Ovary (tissue), 7 donors: ENCODE measurements at regions not wholly inside any gene's neighbourhood (a gene's known extent, or its start where the extent isn't known, plus 50 kb on each side); places are given as distances from the start of the nearest gene placed in this dataset.

Experiments used
- DNase-seq, 5 donors: peaks; one replicate each; pipeline ENCODE4 v3.0.0-alpha.2; 2019 to 2020
- H3K27ac ChIP-seq, 2 donors: fragments of 200-600 bp; one replicate each; pipeline versions ENCODE4 v1.5.1 to v1.8.0; 2019 to 2022
- H3K27me3 ChIP-seq: fragments of 200-600 bp; one replicate; pipeline ENCODE4 v1.8.0; 2022
- H3K36me3 ChIP-seq: fragments of 200-600 bp; sonication (generic); one replicate; pipeline ENCODE4 v1.5.1; 2019
- H3K4me1 ChIP-seq: one replicate; pipeline ENCODE4 v1.8.1; 2013; ENCODE audit warnings: mild to moderate bottlenecking, moderate library complexity; ENCODE audit not compliant: insufficient read depth
- H3K4me3 ChIP-seq: fragments of 200-600 bp; sonication (generic); one replicate; pipeline ENCODE4 v1.5.1; 2017
- H3K9me3 ChIP-seq, 2 donors: fragments of 200-600 bp in 1 of 2; sonication (generic) in 1 of 2; one replicate each; pipeline versions ENCODE4 v1.5.1 to v1.8.1; 2013 to 2019; ENCODE audit warnings: mild to moderate bottlenecking in 1 of 2, moderate library complexity in 1 of 2
- CTCF ChIP-seq, 3 donors: fragments of 450-650 bp in 2 of 3; fragments of 200-600 bp in 1 of 3; IDR thresholded peaks; one replicate each; pipeline versions ENCODE4 v1.5.1 to v1.8.0; 2016 to 2022; ENCODE audit warnings: antibody characterized with exemption in 3 of 3, mild to moderate bottlenecking in 1 of 3
- EP300 ChIP-seq: sonication (generic); formaldehyde crosslinking; IDR thresholded peaks from one replicate; pipeline ENCODE4 v1.6.1; 2017; ENCODE audit warnings: antibody characterized with exemption
- POLR2A ChIP-seq: fragments of 450-650 bp; IDR thresholded peaks from one replicate; pipeline ENCODE4 v1.6.1; 2017; ENCODE audit warnings: antibody characterized with exemption, mild to moderate bottlenecking, moderate library complexity
- WGBS, 3 donors: extraction: QIAGEN DNeasy Blood & Tissue Kit in 1 of 3; methylation state at CpG; one replicate each; pipeline versions ENCODE4 v1.1.5 to v1.1.7; 2013 to 2017; 5-methylcytosine and 5-hydroxymethylcytosine counted together
- intact Hi-C, 4 donors: fragments of 100-400 bp; cut with DNase I; formaldehyde crosslinking; loops; one replicate each; pipeline versions ENCODE4 v1.11.0 to v1.15.1; 2022 to 2023
- donor health status: DM: no; HTN: no; CAD: no; lungs with moderate emphysema.
- donor health status: DM: no; HTN: no; CAD: no.
- donor health status: Bipolar disorder and iron deficiency.
- donor health status: DM: no; HTN: no; CAD: no.
- donor health status: DM: yes; HTN: yes; CAD: no.

- Histone ChIP-seq H3K4me3 (no peak overlapping the region), H3K27me3 (no peaks in the 10 kb centered on the region), H3K36me3 (no peaks in the 10 kb centered on the region), H3K27ac (no peak overlapping the region), H3K9me3 (no peaks in the 10 kb centered on the region), H3K4me1 (no peaks in the 10 kb centered on the region)
- intact Hi-C loops = no loop called here
- TF ChIP-seq EP300 (no peak), CTCF (IDR thresholded peaks at IDR 0.05) (no peak), POLR2A (no peak)
- 91 to 95% (median 93%) methylated on average over 2 of the region's 2 CpGs for WGBS, 3 donors
- DNase-seq = no peak
Observed at GRCh38 chr6:164359441-164359840, 944.9 kb downstream of the QKI start.

GRCh38 chr6:164359036-164359435 is 944.5 kb downstream of the QKI start:
- TF ChIP-seq EP300 (no peak), POLR2A (no peak), CTCF (IDR thresholded peaks at IDR 0.05) (no peak)
- Histone ChIP-seq H3K4me1 (no peaks in the 10 kb centered on the region), H3K36me3 (no peaks in the 10 kb centered on the region), H3K27me3 (no peaks in the 10 kb centered on the region), H3K4me3 (no peak overlapping the region), H3K27ac (no peak overlapping the region), H3K9me3 (no peaks in the 10 kb centered on the region)
- DNase-seq = no peak
- intact Hi-C loops = no loop called here
- WGBS, 3 donors = 47 to 80% (median 54%) methylated on average over 2 of the region's 2 CpGs

- intact Hi-C loops = no loop called here
- Histone ChIP-seq H3K27me3 (no peaks in the 10 kb centered on the region), H3K4me1 (no peaks in the 10 kb centered on the region), H3K9me3 (no peaks in the 10 kb centered on the region), H3K4me3 (no peak overlapping the region), H3K27ac (no peak overlapping the region), H3K36me3 (no peaks in the 10 kb centered on the region)
- WGBS, 3 donors = 63 to 70% (median 63%) methylated on average over 1 of the region's 1 CpG
- TF ChIP-seq POLR2A = no peak
- TF ChIP-seq EP300 = no peak
- no peak for TF ChIP-seq CTCF (IDR thresholded peaks at IDR 0.05)
- no peak for DNase-seq
Observed at GRCh38 chr6:164356814-164357213, 942.3 kb downstream of the QKI start.

- Histone ChIP-seq H3K4me1 (no peaks in the 10 kb centered on the region), H3K27ac (no peak overlapping the region), H3K9me3 (no peaks in the 10 kb centered on the region), H3K36me3 (no peaks in the 10 kb centered on the region), H3K27me3 (no peaks in the 10 kb centered on the region), H3K4me3 (no peak overlapping the region)
- WGBS, 3 donors = 71 to 92% (median 88%) methylated on average over 2 of the region's 2 CpGs
- DNase-seq = no peak
- TF ChIP-seq POLR2A = no peak
- no peak for TF ChIP-seq CTCF (IDR thresholded peaks at IDR 0.05)
- intact Hi-C loops = no loop called here
Observed at GRCh38 chr6:164347455-164347854, 932.9 kb downstream of the QKI start.

- intact Hi-C loops = no loop called here
Observed at GRCh38 chr6:164346631-164347030, 932.1 kb downstream of the QKI start.

More at GRCh38 chr6:164346631-164347030, 932.1 kb downstream of the QKI start:
- Histone ChIP-seq H3K36me3 (no peaks in the 10 kb centered on the region), H3K27ac (no peak overlapping the region), H3K4me3 (no peak overlapping the region), H3K27me3 (no peaks in the 10 kb centered on the region), H3K4me1 (no peaks in the 10 kb centered on the region), H3K9me3 (no peaks in the 10 kb centered on the region)
- no peak for DNase-seq
- TF ChIP-seq CTCF (IDR thresholded peaks at IDR 0.05) (no peak), POLR2A (no peak), EP300 (no peak)
